Nucleus accumbens (tissue), 56 donors: ENCODE measurements at regions not wholly inside any gene's neighbourhood (a gene's known extent, or its start where the extent isn't known, plus 50 kb on each side); places are given as distances from the start of the nearest gene placed in this dataset.
"Not testable (repeated sequence)": the region's sequence is repeated elsewhere in the genome, so short reads cannot be mapped to it uniquely, and the experiment has no call there.

Experiments used
- DNase-seq, 56 donors: peaks; one replicate each; lab custom pipeline; 2025; lab: John Stamatoyannopoulos, UW

DNA sequence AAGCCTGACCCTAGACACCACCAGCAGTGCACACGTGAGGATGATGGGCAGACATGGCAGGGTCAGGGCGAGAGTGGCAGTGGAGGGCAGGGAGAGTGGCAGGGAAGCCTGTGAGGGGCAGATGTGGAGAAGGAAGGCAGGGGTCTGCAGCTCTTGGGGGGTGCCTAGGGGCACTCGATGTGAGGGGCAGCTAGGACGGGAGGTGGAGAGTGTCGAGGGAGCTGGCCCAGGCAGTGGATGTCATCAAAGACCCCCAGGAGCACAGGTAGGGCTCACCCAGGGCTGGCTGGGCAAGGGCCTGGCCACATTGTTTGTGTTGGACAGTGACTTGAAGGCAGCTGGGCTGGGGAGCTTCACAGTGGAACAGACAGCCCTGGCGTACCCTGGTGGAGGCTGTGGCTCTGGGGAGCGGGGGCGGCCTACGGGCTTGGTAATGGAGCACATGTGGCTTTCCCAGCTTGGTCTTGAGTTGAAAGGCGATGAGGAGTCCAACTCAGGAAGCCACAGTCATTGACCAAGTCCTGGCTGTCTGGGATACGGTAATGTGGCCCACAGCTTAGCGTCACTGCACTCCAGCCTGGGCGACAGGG is 87.1 kb downstream of the RTP5 start:
- no peak for DNase-seq

DNA sequence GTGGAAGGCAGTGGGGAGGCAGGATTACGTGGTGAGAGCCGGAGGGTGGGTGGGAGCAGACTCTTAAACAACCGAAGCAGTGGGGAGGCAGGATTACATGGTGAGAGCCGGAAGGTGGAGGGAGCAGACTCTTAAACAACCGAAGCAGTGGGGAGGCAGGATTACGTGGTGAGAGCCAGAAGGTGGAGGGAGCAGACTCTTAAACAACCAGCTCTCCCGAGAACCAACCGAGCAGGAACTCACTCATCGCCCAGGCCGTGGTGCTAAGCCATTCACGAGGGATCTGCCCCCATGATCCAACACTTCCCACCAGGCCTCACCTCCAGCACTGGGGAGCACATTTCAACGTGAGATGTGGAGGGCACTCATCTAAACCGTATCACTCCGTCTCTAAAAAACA is 87.7 kb downstream of the RTP5 start:
- no peak for DNase-seq

DNA sequence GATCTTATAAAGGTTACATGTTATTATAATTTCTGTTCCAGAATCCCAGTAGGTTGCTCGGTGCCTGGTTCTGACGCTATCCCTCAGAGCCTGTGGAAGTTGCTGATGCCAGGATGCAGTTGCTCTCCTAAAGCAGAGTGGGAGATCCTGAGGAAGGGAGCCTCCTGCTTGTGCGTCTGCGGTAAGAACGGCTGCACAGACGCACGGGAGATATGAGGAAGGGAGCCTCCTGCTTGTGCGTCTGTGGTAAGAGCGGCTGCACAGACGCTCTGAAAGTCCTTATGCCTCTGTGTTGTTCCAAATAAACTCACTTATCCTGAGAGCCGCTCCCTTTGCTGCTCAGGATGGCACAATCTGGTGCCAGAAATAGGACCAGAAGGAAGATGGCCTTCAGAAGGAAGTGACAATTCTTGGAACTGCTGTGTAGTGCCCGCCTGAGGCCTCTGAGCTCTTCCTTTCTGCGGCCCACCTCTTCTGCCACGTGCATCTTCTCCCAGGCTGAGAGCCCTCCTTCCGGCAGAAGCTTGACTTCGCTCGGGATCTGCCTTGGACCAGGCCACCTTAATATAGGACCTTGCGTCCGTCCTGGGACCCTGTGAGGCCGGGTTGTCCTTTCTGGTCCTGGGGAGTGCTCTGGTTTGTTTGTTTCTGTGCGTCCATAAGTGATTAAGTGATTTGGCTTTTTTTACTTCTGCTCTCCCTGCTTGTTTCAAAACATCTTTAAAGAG is 89.5 kb downstream of the RTP5 start:
- DNase-seq: no peak

DNA sequence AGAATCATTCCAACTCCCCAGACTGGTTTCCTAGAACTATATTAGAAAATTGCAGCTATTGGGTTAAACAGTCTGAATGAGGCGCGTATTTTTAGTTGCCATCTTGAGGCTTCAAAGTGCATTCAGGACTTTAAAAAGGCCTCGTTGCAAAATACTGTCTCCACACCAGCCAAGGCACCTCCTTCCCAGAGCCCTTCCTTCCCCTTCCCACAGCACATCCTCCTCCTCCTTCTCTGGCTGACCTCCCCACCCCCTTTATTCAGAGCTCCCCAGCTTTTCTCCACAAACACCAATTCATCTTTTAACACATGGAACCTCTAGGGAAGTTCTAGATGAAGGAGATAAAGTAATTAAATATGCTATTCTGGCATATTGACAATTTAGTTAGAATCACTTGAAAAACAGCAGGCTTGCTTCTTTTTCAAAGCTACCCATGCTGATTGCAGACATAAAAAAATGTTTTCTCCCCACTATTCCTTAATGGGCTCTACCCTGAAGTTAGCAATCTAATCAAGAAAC is 90.3 kb downstream of the RTP5 start:
- DNase-seq: no peak

DNA sequence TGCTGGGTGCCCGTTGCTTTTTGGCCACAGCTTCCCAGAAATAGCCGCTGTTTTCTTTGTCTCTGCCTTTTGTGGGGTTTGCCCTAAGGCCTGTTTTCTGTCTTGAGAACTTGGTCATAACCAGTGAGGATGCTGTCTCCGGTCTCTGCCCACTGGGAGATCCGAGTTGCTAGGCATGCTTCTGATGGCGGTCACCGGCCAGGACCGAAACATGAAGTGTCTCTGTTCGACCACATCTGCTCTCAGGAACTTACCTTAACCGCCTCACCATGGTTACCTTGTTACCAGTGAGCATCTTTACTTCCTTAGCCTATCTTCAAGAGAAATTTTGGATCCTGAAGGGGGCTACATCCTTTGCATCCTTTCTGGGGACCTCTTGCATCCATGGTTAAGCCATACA is 91.9 kb downstream of the RTP5 start:
- DNase-seq: no peak

DNA sequence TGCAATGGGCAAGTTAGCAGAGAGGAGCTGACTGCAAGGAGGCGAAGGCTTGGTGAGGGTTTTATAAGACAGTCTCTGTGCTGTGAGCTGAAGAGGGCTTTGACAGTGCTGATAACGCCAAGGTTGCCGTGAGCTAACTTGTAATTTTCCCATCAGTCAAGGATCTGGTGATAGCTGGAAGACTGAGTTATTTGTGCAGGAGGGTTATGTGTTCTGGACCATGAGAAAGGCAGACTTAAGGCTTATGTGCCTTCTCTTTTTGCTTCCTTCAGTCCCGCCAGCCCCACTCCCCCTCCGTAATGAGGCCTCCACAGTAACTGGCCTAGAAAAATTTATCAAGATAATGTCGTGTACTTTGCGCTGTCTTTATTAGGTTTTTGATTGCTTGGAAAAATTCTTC is 94.6 kb downstream of the RTP5 start:
- DNase-seq: no peak

DNA sequence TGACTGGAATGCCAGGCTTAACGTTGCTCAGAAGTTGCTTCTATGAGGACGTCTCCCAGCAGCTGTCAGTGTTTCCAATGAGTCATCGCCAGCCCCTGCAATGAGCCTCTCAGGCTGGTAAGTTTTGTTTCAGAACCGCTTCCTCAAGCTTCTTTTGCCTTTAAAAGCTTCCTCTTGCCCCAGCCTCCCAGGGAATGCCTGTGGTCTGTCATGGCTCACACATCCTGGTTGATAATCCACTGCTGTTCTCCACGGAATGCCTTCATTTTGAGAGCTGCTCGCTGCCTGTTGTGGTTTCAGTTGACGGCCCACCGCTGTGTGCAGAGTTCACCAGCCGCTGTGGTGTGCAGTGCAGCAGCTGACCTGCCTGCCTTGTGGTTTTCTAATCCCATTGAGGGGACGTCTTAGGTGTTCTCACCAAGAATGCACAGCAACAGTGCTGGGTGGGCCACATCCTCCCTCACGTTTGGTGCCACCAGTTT is 96.4 kb downstream of the RTP5 start:
- peak in 26 of 56 donors; percentile 4 to 73 (median 36) for DNase-seq

DNA sequence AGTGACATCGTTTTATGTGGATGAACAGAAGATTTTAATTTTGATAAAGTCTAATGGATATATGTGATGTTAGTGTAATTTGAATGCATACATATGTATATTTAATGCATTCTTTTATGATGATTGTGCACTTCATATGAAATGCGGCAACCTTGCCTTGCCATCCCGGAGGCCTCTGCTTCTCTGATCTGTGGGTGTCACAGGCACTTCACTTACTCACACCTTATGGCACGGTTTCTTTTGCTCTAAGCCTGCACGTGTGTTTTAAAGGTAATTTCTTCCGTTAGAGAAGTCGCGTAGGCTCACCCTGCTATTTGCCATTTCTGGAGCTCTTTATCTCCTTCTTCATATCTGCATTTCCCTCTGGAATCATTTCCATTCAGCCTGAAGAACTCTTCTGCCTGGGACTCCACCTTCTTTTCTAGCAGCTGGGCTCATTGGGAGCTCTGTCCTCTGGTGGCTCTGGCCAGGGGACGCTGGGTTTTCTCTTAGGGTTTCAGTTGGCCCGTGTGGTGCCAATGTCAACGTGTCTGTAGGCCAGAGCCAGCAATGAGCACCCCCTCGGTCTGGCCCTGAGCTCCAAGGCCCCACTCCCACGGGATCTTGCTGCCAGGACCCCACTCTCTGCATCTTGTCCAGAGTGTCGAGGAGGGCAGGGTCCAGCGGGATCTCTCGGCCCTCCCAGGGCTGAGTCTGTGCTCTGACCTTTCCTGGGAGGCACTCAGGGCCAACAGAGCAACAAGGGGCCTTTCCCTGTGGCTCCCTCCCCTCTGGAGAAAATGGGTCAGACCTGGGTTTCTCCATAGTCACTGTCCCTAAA is 97.3 kb downstream of the RTP5 start:
- DNase-seq: peak in 5 of 56 donors; percentile 6 to 37 (median 19)

DNA sequence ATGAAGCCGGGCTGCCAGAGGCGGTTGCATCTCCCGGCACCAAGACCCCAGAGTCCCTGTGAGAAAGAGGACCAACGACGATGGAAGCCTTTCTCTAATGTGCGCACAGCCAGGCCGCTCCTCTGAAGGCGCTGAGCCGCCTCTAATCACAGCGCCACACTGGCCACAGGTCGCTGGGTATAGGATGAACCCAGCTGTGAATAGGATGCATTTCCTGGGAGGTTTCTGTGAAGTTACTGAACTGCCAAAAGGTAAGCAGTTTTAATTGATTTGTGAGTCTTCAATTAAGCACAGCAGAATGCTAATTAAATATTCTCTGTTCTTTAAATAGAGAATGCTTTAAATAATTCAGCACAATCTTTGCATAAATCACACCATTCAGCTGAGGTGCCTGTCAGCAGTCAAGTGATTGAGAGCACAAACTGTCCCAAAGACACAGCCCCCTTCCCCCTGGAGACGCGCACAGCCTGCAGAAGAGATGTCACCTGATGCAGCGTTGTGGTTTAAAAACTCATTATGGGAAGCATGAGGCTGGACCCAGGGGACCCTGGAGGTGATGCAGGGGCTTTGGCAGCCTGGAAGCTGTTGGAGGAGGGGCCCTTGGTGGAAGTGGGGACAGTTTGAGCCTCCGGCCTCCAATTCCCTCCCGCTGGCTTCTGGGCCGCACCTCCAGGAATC is 98.1 kb downstream of the RTP5 start:
- no peak for DNase-seq

DNA sequence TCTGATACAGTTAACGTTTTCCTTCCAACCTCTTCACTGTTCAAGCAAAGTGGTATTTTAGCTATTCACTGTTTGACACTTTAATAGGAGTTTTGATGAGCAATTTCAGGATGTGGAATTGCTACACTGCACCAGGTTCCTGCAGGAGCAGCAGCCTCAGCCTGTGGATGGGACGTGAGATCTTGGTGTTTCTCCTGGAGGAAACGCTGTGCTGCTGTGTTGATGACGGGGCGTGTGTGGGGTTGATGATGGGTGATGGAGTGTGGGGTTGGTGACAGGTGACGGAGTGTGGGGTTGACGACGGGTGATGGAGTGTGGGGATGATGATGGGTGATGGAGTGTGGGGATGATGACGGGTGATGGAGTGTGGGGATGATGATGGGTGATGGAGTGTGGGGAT is 98.9 kb downstream of the RTP5 start:
- DNase-seq: peak in 13 of 56 donors; percentile 6 to 66 (median 31)

DNA sequence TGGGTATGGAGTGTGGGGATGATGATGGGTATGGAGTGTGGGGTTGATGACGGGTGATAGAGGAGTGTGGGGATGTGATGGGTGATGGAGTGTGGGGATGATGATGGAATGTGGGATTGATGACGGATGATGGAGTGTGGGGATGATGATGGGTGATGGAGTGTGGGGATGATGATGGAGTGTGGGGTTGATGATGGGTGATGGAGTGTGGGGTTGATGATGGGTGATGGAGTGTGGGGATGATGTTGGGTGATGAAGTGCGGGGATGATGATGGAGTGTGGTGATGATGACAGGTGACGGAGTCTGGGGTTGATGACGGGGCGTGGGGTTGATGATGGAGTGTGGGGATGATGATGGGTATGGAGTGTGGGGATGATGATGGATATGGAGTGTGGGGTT is 99.7 kb downstream of the RTP5 start:
- not testable (repeated sequence) for DNase-seq

DNA sequence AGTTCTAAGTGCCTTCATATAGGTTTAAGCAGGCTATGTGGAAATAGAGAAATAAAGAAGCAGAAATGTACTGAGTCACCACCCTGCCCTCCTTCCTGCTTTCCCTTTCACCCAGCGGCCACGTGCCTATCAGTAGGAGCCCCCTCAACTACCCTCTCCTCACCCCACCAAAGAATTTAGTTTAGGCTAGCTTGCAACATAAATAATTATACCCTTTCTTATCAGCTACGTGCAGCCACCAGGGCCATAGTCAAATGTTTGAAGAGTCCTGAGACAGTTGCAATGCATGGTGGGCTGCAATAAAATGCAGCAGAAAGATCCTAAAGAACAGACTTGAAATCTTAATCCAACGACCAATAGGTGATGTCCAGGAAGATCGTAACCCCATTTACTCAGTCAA is 101.2 kb downstream of the RTP5 start:
- no peak for DNase-seq

DNA sequence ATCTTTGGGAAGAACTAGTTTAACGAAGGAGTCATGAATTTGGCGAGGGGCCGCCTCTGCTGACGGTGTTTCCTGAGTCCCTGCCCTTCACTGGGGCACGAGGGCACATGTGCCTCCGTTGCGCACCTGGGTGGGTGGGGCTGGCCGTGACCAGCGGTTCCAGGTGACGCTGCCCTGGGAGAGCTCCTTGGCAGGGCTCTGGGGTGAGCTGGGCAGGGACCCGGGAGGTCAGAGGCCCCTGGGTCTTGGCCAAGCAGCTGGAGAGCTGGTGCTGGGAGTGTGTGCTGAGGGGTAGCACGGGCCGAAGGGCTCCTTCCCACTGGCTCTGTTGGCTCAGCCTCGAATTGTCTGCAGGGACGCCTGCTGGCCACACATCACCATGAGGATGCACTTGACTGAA is 104.6 kb downstream of the RTP5 start:
- DNase-seq: no peak

DNA sequence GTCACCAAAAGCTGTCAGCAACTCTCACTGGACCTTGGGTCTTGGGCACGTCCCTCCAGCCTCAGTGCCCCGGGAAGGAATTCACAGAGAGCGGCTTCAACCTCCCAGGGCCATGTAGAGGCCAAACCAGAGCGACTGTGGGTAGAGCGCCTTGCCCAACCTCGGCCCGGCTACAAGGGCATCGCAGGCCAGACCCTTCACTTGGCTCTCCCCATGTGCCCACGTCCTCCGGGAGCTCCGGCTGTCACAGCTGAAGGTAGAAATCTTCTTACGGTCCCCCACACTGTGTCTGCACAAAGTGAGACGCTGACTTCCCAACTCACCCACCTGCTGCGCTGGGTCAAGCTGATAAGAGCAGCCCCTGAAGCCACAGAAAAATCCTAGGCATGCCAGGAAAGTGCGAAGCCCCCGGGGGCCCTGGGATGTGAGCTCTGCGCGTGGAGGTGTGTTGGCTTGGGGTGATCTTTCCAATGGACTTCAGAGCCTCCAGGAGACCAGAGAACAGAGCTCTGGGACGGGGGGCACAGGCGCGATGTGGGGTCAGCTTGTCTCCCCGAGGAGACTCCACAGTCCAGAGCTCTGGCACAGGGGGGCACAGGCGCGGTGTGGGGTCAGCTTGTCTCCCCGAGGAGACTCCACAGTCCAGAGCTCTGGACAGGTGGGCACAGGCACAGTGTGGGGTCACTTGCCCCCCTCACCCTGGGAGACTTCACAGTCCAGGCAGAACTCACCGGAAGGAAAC is 105.5 kb downstream of the RTP5 start:
- no peak for DNase-seq

DNA sequence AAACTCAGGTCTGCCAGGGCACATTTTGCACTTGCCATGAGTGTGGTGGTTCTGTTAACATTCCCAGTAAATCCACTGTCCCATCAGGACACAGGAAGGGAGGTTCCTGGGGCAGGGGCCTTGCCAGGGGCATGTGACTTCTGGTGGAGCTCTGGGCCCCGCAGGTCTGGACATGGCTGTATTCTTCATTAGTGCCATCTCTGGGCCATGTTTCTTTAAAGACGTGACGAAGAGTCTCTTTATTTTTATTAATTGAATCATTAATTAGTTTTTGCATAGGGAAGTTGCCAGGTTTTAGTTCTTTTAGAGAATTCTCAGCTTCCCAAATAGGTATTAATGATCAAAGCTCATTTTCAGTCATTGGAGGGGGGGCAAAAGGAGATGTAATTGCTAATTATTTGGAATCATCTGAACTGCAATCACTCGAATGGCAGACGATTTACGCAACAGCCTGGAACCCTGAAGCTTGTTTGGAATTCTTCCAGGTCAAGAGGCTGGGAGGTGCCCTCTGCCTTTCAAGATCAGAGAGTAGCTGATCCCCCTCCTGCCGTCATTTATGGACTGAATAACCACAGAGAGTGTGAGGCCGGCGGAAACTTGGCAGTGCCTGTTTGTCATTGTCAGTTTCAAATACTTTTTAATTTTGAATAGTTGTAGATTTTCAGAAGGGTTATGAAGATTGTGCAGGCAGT is 106.2 kb downstream of the RTP5 start:
- DNase-seq: no peak

DNA sequence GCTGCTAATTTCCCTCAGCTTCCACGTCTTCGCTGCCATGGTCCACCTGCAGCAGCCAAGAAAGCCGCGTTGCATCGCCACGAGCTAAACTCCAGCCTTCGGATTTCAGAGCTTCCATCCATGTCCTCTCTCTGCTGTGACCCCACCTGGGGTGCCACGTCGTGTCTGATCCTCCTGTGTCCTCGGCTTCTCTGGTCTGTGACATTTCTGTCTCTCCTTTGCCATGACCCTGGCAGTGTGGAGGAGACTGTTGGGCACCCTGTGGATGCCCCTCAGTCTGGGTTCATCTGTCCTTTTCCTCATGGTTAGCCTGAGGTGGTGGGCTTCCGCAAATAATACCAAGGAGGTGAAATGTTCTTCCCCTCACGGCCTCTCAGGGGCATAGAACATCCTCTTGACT is 106.8 kb downstream of the RTP5 start:
- DNase-seq: no peak

DNA sequence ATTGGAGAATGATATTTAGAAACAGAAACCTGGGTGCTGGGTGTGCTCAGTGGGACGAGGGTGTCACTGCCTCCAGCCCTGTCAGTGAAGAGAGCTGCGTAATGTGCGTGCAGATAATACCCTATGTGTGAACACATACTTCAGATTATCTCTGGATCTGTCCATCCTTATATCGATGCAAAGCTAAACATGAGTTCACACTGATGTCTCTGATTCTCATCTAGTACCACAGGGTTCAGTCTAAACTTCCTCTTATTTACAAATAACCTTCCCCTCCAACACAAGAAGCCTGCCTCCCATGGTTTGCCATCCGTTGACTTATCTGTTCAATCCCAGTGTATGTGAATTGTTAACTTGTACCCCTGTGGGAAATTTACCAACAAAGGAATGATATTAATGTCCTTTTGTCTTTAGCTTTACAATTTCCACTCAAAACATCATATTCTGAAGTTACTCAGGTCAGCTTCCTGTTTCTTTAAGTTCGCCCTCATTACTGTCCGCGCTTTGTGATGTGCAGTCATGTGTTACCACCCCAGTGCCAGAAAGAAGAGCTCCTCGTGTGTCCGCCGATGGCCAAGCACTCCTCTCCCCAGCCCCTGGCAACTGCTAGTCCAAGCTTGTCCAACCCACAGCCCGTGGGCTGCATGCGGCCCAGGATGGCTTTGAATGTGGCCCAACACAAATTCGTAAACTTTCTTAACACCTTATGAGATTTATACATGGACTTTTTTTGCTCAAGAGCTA is 108.2 kb downstream of the RTP5 start:
- DNase-seq: no peak

DNA sequence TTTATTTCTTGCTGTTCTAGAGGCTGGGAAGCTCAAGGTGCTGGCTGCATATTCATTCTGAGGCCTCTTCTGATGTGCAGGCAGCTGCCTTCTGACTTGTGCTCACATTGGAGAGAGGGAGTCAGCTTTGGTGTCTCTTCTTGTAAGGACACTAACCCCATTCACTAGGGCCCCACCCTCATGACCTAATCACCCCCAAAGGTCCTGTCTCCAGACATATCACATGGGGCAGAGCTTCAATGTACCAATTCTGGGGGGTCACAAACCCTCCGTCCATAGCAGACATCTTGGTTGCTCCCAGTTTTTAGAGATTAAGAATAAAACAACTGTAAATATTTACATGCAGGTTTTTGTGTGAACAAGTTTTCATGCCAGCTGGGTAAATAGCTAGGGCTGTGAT is 109.1 kb downstream of the RTP5 start:
- no peak for DNase-seq

DNA sequence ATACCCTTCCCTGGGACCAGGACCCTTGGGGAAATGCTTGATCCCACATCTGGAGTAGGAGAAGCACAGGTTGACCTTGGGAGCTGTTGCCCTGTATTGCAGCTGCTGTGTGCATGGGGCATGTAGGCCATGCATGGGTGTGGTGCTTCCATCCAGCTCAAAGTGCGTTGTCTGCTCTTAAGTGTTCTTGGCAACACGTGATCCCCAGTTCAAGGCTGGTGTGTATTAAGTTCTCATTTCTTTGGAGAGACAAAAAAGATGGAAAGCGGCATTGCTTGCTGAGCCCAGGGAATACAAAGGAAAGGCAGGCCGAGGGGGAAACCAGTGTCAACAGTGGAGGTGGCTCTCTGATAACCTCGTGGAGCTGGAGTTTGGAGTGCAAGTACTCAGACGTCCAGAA is 110.7 kb downstream of the RTP5 start:
- DNase-seq: no peak
